Neutrophil (primary cell): ENCODE measurements at regions not wholly inside any gene's neighbourhood (a gene's known extent, or its start where the extent isn't known, plus 50 kb on each side); places are given as distances from the start of the nearest gene placed in this dataset.
"Not testable (repeated sequence)": the region's sequence is repeated elsewhere in the genome, so short reads cannot be mapped to it uniquely, and the experiment has no call there.

ENCODE experiments used
- H3K27ac ChIP-seq: fragments of 200-600 bp; sonication (generic); 2 replicates; pipeline ENCODE4 v1.5.1; 2016; ENCODE audit warnings: mild to moderate bottlenecking, moderate library complexity
- H3K27me3 ChIP-seq: fragments of 200-600 bp; sonication (generic); 2 replicates; pipeline ENCODE4 v1.6.0; 2016; ENCODE audit warnings: mild to moderate bottlenecking
- H3K36me3 ChIP-seq: fragments of 200-600 bp; sonication (generic); 2 replicates; pipeline ENCODE4 v1.5.1; 2017
- H3K4me1 ChIP-seq, 2 experiments: fragments of 200-600 bp in 1 of 2; sonication (generic) in 1 of 2; 1 replicate in 1 of 2; 2 replicates in 1 of 2; pipeline versions ENCODE4 v1.5.1 to v1.6.1; 2013 to 2016; ENCODE audit warnings: low read depth in 1 of 2, low read length in 1 of 2, mild to moderate bottlenecking in 1 of 2, moderate library complexity in 1 of 2; ENCODE audit not compliant: control insufficient read depth in 1 of 2, insufficient read depth in 1 of 2
- H3K4me3 ChIP-seq, 2 experiments: fragments of 200-600 bp in 1 of 2; sonication (generic) in 1 of 2; 1 replicate in 1 of 2; 2 replicates in 1 of 2; pipeline ENCODE4 v1.5.1; 2013 to 2016; ENCODE audit warnings: low read depth in 1 of 2, low read length in 1 of 2, mild to moderate bottlenecking in 1 of 2, moderate library complexity in 1 of 2
- H3K9me3 ChIP-seq: fragments of 200-600 bp; sonication (generic); 2 replicates; pipeline ENCODE4 v1.5.1; 2016
- TF ChIP-seq, protein P1 (sequence below): fragments of 200-600 bp; sonication (generic); IDR thresholded peaks from 2 replicates; pipeline ENCODE4 v1.5.1; 2016; ENCODE audit warnings: antibody characterized with exemption

GRCh38 chr20:53859684-53860083 is 210.7 kb downstream of the BCAS1 start:
- H3K27ac ChIP-seq = no peak overlapping the region
- H3K36me3 ChIP-seq = no peaks in the 10 kb centered on the region
- H3K27me3 ChIP-seq = no peaks in the 10 kb centered on the region
- H3K9me3 ChIP-seq = no peaks in the 10 kb centered on the region
- TF ChIP-seq, protein P1, sequence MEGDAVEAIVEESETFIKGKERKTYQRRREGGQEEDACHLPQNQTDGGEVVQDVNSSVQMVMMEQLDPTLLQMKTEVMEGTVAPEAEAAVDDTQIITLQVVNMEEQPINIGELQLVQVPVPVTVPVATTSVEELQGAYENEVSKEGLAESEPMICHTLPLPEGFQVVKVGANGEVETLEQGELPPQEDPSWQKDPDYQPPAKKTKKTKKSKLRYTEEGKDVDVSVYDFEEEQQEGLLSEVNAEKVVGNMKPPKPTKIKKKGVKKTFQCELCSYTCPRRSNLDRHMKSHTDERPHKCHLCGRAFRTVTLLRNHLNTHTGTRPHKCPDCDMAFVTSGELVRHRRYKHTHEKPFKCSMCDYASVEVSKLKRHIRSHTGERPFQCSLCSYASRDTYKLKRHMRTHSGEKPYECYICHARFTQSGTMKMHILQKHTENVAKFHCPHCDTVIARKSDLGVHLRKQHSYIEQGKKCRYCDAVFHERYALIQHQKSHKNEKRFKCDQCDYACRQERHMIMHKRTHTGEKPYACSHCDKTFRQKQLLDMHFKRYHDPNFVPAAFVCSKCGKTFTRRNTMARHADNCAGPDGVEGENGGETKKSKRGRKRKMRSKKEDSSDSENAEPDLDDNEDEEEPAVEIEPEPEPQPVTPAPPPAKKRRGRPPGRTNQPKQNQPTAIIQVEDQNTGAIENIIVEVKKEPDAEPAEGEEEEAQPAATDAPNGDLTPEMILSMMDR = no peak
- H3K4me1 ChIP-seq = peaks cover 14 to 19% of the 10 kb centered on the region in 2 experiments
- H3K4me3 ChIP-seq = no peak overlapping the region

DNA sequence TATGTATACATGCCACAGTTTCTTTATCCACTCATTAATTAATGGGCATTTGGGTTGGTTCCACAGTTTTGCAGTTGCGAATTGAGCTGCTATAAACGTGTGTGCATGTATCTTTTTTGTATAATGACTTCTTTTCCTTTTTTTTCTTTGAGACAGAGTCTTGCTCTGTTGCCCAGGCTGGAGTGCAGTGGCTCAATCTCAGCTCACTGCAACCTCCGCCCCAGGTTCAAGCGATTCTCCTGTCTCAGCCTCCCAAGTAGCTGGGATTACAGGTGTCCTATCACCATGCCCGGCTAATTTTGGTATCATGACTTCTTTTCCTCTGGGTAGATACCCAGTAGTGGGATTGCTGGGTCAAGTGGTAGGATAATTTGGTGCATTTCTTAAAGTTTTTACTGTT is 211.4 kb downstream of the BCAS1 start:
- H3K27ac ChIP-seq, H3K36me3 ChIP-seq, H3K9me3 ChIP-seq, H3K4me3 ChIP-seq, H3K27me3 ChIP-seq: not testable (repeated sequence)
- peaks cover 14 to 19% of the 10 kb centered on the region in 2 experiments for H3K4me1 ChIP-seq

- H3K27me3 ChIP-seq, H3K36me3 ChIP-seq, H3K4me3 ChIP-seq, H3K9me3 ChIP-seq, H3K27ac ChIP-seq: not testable (repeated sequence)
- peaks cover 14 to 19% of the 10 kb centered on the region in 2 experiments for H3K4me1 ChIP-seq
These were observed 211.9 kb downstream of the BCAS1 start for GRCh38 chr20:53858516-53858915.

DNA sequence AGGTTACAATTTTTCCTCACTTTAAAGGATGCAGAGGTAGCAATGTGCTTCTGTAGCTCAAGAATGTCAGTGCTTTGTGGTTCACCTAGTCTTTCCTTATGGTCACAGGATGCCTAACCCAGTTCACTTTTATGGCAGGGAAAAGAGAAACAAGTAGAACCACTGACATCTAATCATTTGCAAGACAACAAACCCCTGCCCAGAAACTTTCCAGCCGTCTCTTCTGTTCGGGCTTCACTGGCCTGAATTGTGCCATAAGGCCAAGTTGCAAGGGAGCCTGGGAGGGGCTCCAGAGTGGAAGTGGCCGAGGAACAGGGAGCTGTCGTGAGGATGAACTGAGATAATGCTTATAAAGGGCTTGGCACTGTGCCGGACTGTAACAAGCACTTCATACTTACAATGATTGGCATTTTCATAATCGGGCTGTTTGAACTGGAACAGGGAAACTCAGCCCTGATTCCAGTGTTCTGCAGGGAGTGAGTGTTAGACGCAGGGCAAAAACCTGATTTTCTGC is 212.6 kb downstream of the BCAS1 start:
- H3K4me1 ChIP-seq = peaks cover 14 to 19% of the 10 kb centered on the region in 2 experiments
- H3K9me3 ChIP-seq = no peaks in the 10 kb centered on the region
- TF ChIP-seq, protein P1 = no peak
- no peak overlapping the region for H3K27ac ChIP-seq
- H3K4me3 ChIP-seq = no peak overlapping the region
- no peaks in the 10 kb centered on the region for H3K27me3 ChIP-seq
- no peaks in the 10 kb centered on the region for H3K36me3 ChIP-seq

- peak overlapping the region; percentile 62 for H3K27ac ChIP-seq
- H3K4me1 ChIP-seq = peaks cover 14 to 19% of the 10 kb centered on the region in 2 experiments
- H3K27me3 ChIP-seq = no peaks in the 10 kb centered on the region
- H3K4me3 ChIP-seq = no peak overlapping the region
- no peaks in the 10 kb centered on the region for H3K9me3 ChIP-seq
- TF ChIP-seq, protein P1 = no peak
- H3K36me3 ChIP-seq = no peaks in the 10 kb centered on the region
These were observed 213.8 kb downstream of the BCAS1 start for GRCh38 chr20:53856300-53857295.

DNA sequence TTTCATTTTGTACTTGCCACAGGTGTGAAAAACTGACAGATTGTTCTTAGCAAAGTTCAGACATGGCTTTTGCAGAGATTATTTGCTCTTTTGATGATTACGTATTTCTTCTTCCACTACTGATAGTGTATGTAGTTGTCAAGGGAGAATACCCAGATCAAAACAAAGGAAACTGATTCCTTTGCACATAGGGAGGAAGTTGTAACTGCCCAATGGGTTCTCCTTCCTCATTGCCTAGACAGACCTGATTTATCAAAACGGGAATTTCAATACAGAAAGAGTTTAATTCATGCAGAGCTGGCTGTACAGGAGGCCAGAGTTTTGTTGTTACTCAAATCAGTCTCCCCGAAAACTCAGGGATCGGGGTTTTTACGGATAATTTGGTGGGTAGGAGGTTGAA is 214.7 kb downstream of the BCAS1 start:
- H3K27ac ChIP-seq = peak overlapping the region; percentile 62
- no peaks in the 10 kb centered on the region for H3K9me3 ChIP-seq
- H3K4me1 ChIP-seq = peaks cover 15 to 19% of the 10 kb centered on the region in 2 experiments
- no peak overlapping the region for H3K4me3 ChIP-seq
- TF ChIP-seq, protein P1 = no peak
- no peaks in the 10 kb centered on the region for H3K27me3 ChIP-seq
- no peaks in the 10 kb centered on the region for H3K36me3 ChIP-seq

DNA sequence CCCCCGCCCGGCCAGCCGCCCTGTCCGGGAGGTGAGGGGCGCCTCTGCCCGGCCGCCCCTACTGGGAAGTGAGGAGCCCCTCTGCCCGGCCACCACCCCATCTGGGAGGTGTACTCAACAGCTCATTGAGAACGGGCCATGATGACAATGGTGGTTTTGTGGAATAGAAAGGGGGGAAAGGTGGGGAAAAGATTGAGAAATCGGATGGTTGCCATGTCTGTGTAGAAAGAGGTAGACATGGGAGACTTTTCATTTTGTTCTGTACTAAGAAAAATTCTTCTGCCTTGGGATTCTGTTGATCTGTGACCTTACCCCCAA is 215.8 kb downstream of the BCAS1 start:
- not testable (repeated sequence) for H3K27me3 ChIP-seq, H3K27ac ChIP-seq, H3K4me3 ChIP-seq, H3K36me3 ChIP-seq, H3K9me3 ChIP-seq
- peaks cover 27 to 29% of the 10 kb centered on the region in 2 experiments for H3K4me1 ChIP-seq
